ENCODE measurements at regions not wholly inside any gene's neighbourhood (a gene's known extent, or its start where the extent isn't known, plus 50 kb on each side); places are given as distances from the start of the nearest gene placed in this dataset.

DNA sequence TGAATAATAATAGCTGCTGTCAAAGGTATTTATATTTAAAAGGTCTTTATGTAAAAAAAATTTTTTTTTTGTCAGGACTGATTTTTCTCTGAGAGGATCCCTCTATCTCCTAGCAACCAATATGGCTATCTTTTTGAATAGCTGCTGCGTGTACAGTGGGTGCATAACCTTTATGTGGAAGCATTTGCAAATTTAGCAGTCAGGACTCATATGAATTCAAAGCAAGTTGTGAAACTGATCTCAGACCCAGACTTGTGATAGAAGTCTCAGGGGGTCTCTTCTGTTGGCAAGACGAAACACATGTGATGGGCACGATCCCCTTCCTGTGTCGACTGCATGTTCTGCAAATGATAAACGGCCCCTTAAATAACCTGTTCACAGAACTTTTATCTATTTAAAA lies 114.1 kb upstream of the ARGLU1 start:
- DNase-seq (ENCODE audit: low read depth in 2 of 2), result no peak

GRCh38 chr13:106681536-106681935 lies 113.6 kb upstream of the ARGLU1 start:
- DNase-seq (ENCODE audit: low read depth in 2 of 2), result no peak

- no peak for DNase-seq (ENCODE audit: low read depth in 2 of 2)
Observed at GRCh38 chr13:106680796-106681472, 113.0 kb upstream of the ARGLU1 start.

GRCh38 chr13:106678646-106679418 lies 110.9 kb upstream of the ARGLU1 start:
- DNase-seq (ENCODE audit: low read depth in 2 of 2), result no peak

GRCh38 chr13:106675311-106675710 lies 107.4 kb upstream of the ARGLU1 start:
- no peak for DNase-seq (ENCODE audit: low read depth in 2 of 2)

DNA sequence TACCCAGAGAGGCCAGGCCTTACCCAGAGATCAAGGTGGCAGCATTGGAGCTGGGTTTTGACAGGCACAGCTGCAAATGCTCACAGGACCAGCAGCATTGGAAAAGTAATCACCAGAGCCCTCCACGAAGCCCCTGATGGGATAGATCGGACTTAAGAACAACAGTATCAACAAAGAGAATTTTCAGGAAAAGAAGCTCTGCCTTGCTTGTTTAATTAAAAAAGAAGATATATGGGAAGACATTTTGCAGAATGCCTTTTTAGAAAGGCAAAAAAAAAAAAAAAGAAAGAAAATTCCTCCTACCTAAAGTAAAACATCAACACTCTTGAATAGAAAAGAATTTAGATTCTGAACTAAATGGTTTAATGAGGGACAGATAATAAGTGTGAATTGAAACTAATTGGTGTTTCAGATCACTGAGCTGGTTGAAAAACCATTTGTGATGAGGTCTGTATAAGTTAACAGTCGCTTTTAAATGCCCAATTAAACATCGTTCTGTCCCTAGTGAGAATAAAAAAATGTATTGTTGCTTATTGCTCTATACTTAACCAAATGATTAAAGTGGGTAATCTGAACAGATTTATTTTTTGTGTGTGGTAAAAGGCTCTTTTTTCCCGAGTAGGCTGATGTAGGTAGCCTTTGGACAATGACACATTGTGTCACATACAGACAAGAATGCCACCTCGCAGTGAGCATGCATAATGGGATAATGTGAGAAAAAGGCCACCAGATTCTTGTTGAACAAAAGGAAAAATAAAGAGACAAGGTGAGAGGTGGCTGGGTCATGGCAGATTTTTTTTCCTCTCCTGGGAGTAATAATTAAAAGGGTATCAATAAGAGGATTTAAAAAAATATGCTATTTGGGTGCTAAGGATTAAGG lies 93.0 kb upstream of the ARGLU1 start:
- DNase-seq (ENCODE audit: low read depth in 2 of 2), result no peak

- no peak for DNase-seq (ENCODE audit: low read depth in 2 of 2)
Observed at GRCh38 chr13:106657104-106657503, 89.2 kb upstream of the ARGLU1 start.

DNA sequence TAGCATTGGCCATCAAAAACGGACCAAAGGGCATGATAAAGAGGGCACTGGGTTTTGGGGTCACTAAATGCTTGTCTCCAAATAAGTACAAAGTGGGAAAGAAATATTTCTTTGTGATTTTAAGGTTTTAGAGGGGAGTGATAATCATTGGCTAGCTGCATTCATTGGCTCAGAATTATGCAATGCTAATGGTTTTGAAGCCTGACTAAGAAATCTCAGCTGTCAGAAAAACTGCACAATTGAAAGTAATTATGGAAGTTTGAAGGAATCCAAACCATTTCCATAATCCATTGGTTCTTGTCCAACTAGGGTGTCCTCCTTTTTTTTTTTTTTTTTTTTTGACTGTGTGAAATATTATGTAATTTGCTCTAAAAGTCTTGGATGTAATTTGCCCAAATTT lies 88.2 kb upstream of the ARGLU1 start:
- DNase-seq (ENCODE audit: low read depth in 2 of 2), result no peak

DNA sequence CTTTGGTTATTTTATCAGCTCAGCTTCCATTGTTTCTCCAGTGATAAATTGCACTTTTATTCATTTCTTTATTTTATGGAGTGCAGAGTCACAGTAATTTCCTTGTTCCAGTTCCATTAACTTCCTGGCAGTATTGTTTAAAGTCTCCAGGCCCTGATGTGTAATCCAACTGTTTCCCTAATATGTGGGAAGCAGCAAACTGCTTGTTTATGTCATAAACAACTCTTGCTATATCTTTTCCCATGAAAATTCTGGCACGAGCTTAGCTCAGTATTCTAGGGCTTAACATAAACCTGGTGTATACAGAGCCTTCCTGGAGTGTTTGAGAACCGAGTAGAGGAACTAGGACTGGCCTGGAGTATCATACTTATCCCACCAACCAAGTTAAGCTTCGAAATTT lies 83.5 kb upstream of the ARGLU1 start:
- no peak for DNase-seq (ENCODE audit: low read depth in 2 of 2)

GRCh38 chr13:106650690-106651205 lies 82.8 kb upstream of the ARGLU1 start:
- no peak for DNase-seq (ENCODE audit: low read depth in 2 of 2)

DNA sequence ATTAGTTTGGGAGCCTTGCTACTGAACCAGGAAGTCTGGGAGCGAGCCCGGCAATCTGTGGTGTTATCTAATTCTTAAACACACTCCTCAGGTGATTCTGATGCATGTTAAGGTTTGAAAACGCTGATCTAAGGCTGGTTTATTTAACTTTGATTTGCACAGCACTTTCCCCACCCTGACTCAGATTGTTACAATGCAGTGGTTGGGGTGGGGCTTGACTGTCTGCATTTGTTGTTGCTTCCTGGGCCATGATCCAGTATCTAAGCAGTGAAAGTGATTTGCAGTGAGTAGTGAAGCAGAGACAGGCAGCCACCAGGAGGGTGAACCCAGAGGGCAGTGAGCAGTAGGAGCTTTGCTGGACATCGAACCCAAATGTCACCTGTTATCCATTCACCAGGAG lies 81.6 kb upstream of the ARGLU1 start:
- no peak for DNase-seq (ENCODE audit: low read depth in 2 of 2)

- no peak for DNase-seq (ENCODE audit: low read depth in 2 of 2)
Observed at GRCh38 chr13:106640515-106640914, 72.6 kb upstream of the ARGLU1 start.

GRCh38 chr13:106637519-106637918 lies 69.6 kb upstream of the ARGLU1 start:
- DNase-seq (ENCODE audit: low read depth in 2 of 2), result no peak

- no peak for DNase-seq (ENCODE audit: low read depth in 2 of 2)
Observed at GRCh38 chr13:106636492-106636891, 68.6 kb upstream of the ARGLU1 start.

- DNase-seq (ENCODE audit: low read depth in 2 of 2), result no peak
Observed at GRCh38 chr13:106635616-106636015, 67.7 kb upstream of the ARGLU1 start.

DNA sequence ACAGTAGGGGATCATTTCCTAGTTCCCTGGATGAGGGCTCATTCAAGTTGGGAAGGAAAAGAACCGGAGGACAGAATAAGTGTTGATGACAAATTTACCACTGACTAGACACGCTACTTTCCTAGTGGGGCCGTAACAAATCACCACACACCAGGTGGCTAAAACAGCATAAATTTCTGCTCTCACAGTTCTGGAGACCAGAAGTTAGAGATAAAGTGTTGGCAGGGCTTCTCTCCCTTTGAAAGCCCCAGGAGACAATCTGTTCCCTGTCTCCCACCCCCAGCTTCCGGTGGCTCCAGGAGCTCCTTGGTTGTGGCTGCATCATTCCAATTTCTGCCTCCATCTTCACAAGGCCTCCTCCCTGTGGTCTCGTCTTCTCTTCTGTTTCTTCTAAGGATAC lies 65.4 kb upstream of the ARGLU1 start:
- no peak for DNase-seq (ENCODE audit: low read depth in 2 of 2)

- no peak for DNase-seq (ENCODE audit: low read depth in 2 of 2)
Observed at GRCh38 chr13:106630650-106631049, 62.7 kb upstream of the ARGLU1 start.

GRCh38 chr13:106630162-106630561 lies 62.2 kb upstream of the ARGLU1 start:
- no peak for DNase-seq (ENCODE audit: low read depth in 2 of 2)

DNA sequence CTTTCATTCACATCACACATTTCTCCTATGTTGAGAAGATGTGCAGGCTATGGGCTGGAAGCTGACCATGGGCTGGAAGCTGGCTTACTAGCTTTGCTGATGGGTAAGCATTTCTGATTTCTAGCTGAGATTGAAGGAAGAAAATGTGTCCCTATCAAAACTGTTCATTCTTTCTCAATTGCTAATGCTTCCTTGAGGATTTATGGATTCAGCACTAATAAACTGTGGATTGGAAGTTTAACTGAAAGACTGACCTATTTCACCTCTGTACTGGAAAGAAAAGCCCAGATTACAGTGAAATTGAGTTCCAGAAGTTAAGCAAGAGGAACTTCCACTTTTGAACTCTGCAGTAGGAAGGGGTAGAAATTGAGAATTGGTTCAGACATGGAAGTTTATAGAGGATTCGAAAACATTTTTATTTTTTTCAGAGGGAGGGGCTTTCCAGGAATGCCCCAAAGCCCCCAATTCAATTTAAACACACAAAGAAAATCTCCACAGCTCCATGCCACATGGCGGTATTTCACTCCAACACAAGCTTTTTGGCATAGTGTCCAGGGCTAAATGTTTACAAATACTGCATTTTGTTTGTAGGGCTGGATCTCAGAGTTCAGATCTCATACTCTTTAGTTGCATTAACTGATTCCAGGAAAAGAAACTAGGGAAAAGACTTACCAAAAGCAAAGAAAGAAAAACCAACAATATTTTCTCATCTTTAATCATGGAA lies 61.2 kb upstream of the ARGLU1 start:
- no peak for DNase-seq (ENCODE audit: low read depth in 2 of 2)

- DNase-seq (ENCODE audit: low read depth in 2 of 2), result no peak
Observed at GRCh38 chr13:106626473-106626872, 58.5 kb upstream of the ARGLU1 start.

DNA sequence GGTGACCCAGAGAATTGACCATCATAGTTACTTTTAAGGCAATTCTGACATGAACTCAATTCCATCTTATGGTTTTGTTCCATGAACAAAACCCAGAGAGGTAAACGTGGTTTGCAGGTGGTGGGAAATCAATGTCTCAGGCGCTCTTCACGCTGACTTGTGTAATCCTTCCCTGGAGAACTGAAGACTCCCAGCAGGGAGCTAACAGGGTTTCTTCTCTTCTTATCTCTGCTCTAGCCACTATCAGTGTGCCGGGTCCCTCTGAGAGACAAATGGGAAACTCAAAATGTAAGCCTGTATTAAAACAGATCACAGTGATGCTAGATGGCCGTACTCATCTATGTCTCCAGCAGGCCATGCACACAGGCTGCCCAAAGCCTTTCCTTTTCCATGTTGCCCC lies 57.6 kb upstream of the ARGLU1 start:
- DNase-seq (ENCODE audit: low read depth in 2 of 2), result no peak

All from fibroblast of skin of left quadriceps (primary cell).